ENCODE measurements at regions not wholly inside any gene's neighbourhood (a gene's known extent, or its start where the extent isn't known, plus 50 kb on each side); places are given as distances from the start of the nearest gene placed in this dataset.

DNA sequence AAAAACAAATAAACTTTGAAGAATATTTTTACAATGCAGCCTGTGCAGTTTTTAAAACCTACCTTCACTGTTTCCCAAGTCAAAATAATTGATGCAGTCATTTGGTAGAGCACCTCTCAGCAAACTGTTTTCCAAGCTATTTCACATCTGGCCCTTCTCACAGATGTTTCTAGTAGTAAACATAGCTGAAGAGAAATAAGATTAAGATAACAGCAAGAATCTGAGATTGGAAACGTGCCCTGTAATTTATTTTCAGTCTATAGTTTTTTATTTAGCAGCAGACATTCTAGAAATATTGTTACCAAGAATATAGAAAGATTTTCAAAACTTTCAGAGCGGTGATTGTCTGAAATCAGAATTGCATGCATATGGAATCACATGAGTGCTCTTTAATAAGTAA lies 440.2 kb downstream of the TRIB2 start:
- H3K4me3 ChIP-seq (replicated peaks; ENCODE audit: insufficient read depth, low read length) = no peak overlapping the region
- TF ChIP-seq, protein P1, sequence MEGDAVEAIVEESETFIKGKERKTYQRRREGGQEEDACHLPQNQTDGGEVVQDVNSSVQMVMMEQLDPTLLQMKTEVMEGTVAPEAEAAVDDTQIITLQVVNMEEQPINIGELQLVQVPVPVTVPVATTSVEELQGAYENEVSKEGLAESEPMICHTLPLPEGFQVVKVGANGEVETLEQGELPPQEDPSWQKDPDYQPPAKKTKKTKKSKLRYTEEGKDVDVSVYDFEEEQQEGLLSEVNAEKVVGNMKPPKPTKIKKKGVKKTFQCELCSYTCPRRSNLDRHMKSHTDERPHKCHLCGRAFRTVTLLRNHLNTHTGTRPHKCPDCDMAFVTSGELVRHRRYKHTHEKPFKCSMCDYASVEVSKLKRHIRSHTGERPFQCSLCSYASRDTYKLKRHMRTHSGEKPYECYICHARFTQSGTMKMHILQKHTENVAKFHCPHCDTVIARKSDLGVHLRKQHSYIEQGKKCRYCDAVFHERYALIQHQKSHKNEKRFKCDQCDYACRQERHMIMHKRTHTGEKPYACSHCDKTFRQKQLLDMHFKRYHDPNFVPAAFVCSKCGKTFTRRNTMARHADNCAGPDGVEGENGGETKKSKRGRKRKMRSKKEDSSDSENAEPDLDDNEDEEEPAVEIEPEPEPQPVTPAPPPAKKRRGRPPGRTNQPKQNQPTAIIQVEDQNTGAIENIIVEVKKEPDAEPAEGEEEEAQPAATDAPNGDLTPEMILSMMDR (IDR thresholded peaks at IDR 0.05; ENCODE audit: insufficient read depth, low read length) = no peak
- TF ChIP-seq, protein P2, sequence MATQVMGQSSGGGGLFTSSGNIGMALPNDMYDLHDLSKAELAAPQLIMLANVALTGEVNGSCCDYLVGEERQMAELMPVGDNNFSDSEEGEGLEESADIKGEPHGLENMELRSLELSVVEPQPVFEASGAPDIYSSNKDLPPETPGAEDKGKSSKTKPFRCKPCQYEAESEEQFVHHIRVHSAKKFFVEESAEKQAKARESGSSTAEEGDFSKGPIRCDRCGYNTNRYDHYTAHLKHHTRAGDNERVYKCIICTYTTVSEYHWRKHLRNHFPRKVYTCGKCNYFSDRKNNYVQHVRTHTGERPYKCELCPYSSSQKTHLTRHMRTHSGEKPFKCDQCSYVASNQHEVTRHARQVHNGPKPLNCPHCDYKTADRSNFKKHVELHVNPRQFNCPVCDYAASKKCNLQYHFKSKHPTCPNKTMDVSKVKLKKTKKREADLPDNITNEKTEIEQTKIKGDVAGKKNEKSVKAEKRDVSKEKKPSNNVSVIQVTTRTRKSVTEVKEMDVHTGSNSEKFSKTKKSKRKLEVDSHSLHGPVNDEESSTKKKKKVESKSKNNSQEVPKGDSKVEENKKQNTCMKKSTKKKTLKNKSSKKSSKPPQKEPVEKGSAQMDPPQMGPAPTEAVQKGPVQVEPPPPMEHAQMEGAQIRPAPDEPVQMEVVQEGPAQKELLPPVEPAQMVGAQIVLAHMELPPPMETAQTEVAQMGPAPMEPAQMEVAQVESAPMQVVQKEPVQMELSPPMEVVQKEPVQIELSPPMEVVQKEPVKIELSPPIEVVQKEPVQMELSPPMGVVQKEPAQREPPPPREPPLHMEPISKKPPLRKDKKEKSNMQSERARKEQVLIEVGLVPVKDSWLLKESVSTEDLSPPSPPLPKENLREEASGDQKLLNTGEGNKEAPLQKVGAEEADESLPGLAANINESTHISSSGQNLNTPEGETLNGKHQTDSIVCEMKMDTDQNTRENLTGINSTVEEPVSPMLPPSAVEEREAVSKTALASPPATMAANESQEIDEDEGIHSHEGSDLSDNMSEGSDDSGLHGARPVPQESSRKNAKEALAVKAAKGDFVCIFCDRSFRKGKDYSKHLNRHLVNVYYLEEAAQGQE (IDR thresholded peaks at IDR 0.05; ENCODE audit: insufficient replicate concordance, low read depth) = no peak
- no peak for TF ChIP-seq GABPA (IDR thresholded peaks at IDR 0.05; ENCODE audit: low read depth)
- no peak for TF ChIP-seq POLR2AphosphoS5 (IDR thresholded peaks at IDR 0.05; ENCODE audit: low read depth)
- no peak for TF ChIP-seq SPI1 (IDR thresholded peaks at IDR 0.05; ENCODE audit: borderline replicate concordance, low read depth)
- no peak overlapping the region for H3K27ac ChIP-seq (replicated peaks)
- DNase-seq (ENCODE audit: low read depth in 1 of 2, low spot score in 1 of 2) = no peak
- no peaks in the 10 kb centered on the region for H3K27me3 ChIP-seq (ENCODE audit: insufficient read depth, poor library complexity, severe bottlenecking)

DNA sequence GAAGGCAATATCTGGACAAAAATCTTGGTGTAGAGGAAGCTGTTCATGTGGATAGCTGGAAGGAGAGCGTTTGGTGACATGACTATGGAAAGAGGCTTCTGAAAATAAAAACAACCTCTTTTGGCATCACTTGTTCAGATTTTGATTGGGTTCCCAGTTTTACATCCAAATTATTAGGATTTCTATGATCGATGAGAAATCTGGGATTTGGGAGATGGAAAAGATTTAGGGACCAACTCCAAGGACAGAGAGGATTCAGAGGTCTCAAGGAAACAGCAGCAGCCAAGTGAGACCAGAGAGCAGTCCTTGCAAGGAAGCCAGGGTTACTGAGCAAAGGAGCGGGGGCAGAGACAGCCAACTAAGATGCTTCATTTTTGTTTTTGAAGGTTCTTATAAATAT lies 441.7 kb downstream of the TRIB2 start:
- Histone ChIP-seq H3K27me3 (ENCODE audit: insufficient read depth, poor library complexity, severe bottlenecking) (no peaks in the 10 kb centered on the region), H3K4me3 (replicated peaks; ENCODE audit: insufficient read depth, low read length) (no peak overlapping the region), H3K27ac (replicated peaks) (no peak overlapping the region)
- TF ChIP-seq POLR2AphosphoS5 (IDR thresholded peaks at IDR 0.05; ENCODE audit: low read depth) = no peak
- TF ChIP-seq, protein P2 (IDR thresholded peaks at IDR 0.05; ENCODE audit: insufficient replicate concordance, low read depth) = no peak
- TF ChIP-seq, protein P1 (IDR thresholded peaks at IDR 0.05; ENCODE audit: insufficient read depth, low read length) = no peak
- no peak for DNase-seq (ENCODE audit: low read depth in 1 of 2, low spot score in 1 of 2)

DNA sequence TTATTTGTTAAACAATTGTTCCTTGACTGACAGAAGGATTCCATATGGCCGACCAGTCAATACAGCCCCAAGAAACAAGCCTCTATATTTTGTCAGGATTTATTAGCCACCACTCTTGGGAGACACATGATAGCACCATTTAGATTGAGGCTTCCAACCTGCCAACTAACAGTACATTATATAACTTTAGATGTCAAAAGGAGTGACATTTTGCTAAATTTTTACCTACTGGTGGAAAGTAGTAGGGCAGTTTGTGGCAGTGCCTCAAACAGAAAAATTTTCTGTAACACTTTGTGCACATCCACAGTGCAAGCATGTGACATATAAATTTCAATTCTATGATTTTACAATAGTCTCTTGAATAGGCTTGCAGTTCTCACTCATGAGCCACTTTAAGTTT lies 464.0 kb downstream of the TRIB2 start:
- no peak for DNase-seq (ENCODE audit: low read depth in 1 of 2, low spot score in 1 of 2)
- no peaks in the 10 kb centered on the region for H3K27me3 ChIP-seq (ENCODE audit: insufficient read depth, poor library complexity, severe bottlenecking)
- no peak overlapping the region for H3K4me3 ChIP-seq (replicated peaks; ENCODE audit: insufficient read depth, low read length)
- TF ChIP-seq GABPA (IDR thresholded peaks at IDR 0.05; ENCODE audit: low read depth) (no peak), POLR2AphosphoS5 (IDR thresholded peaks at IDR 0.05; ENCODE audit: low read depth) (no peak), SPI1 (IDR thresholded peaks at IDR 0.05; ENCODE audit: borderline replicate concordance, low read depth) (no peak)
- TF ChIP-seq, protein P2 (IDR thresholded peaks at IDR 0.05; ENCODE audit: insufficient replicate concordance, low read depth) = no peak
- TF ChIP-seq, protein P1 (IDR thresholded peaks at IDR 0.05; ENCODE audit: insufficient read depth, low read length) = no peak
- H3K27ac ChIP-seq (replicated peaks) = no peak overlapping the region
